Lower lobe of right lung (tissue), 2 donors: ENCODE measurements at regions not wholly inside any gene's neighbourhood (a gene's known extent, or its start where the extent isn't known, plus 50 kb on each side); places are given as distances from the start of the nearest gene placed in this dataset.
"Not testable (repeated sequence)": the region's sequence is repeated elsewhere in the genome, so short reads cannot be mapped to it uniquely, and the experiment has no call there.

Experiments used
- ATAC-seq, 2 donors: fragments of 200-7000 bp; cut with Tn5 transposase; one replicate each; pipeline ENCODE4 v1.9.1; 2020 to 2022; ENCODE audit warnings: mild to moderate bottlenecking in 2 of 2, moderate library complexity in 2 of 2
- DNase-seq: peaks from one replicate; pipeline ENCODE4 v3.0.0-alpha.2; 2020
- H3K27ac ChIP-seq: fragments of 200-600 bp; one replicate; pipeline ENCODE4 v1.8.0; 2022
- H3K27me3 ChIP-seq: fragments of 200-600 bp; one replicate; pipeline ENCODE4 v1.8.0; 2022; ENCODE audit warnings: low read depth
- H3K36me3 ChIP-seq: fragments of 200-600 bp; one replicate; pipeline ENCODE4 v1.8.0; 2022; ENCODE audit warnings: mild to moderate bottlenecking
- H3K4me1 ChIP-seq: fragments of 200-600 bp; one replicate; pipeline ENCODE4 v1.8.0; 2022
- H3K4me3 ChIP-seq: fragments of 200-600 bp; one replicate; pipeline ENCODE4 v1.8.0; 2022; ENCODE audit warnings: mild to moderate bottlenecking
- H3K9me3 ChIP-seq: fragments of 200-600 bp; one replicate; pipeline ENCODE4 v1.8.0; 2022
- intact Hi-C: fragments of 100-400 bp; cut with DNase I; formaldehyde crosslinking; loops from one replicate; pipeline ENCODE4 v1.11.0; 2022
- TF ChIP-seq, protein P1 (sequence below): fragments of 200-600 bp; IDR thresholded peaks from one replicate; pipeline ENCODE4 v1.8.0; 2022; ENCODE audit warnings: antibody characterized with exemption, mild to moderate bottlenecking
- donor health status: DM: no; HTN: yes; CAD: no; lungs with severe emphysema.

GRCh38 chrX:10676235-10676957 lies 56.0 kb upstream of the MID1 start:
- Histone ChIP-seq H3K36me3 (no peaks in the 10 kb centered on the region), H3K9me3 (no peaks in the 10 kb centered on the region), H3K4me1 (no peaks in the 10 kb centered on the region), H3K4me3 (no peak overlapping the region), H3K27me3 (no peaks in the 10 kb centered on the region), H3K27ac (no peak overlapping the region)
- DNase-seq (no peak), ATAC-seq (no peak)
- TF ChIP-seq, protein P1, sequence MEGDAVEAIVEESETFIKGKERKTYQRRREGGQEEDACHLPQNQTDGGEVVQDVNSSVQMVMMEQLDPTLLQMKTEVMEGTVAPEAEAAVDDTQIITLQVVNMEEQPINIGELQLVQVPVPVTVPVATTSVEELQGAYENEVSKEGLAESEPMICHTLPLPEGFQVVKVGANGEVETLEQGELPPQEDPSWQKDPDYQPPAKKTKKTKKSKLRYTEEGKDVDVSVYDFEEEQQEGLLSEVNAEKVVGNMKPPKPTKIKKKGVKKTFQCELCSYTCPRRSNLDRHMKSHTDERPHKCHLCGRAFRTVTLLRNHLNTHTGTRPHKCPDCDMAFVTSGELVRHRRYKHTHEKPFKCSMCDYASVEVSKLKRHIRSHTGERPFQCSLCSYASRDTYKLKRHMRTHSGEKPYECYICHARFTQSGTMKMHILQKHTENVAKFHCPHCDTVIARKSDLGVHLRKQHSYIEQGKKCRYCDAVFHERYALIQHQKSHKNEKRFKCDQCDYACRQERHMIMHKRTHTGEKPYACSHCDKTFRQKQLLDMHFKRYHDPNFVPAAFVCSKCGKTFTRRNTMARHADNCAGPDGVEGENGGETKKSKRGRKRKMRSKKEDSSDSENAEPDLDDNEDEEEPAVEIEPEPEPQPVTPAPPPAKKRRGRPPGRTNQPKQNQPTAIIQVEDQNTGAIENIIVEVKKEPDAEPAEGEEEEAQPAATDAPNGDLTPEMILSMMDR: no peak
- intact Hi-C loops: no loop called here

GRCh38 chrX:10677490-10677889 lies 57.1 kb upstream of the MID1 start:
- no peak overlapping the region for H3K4me3 ChIP-seq
- TF ChIP-seq, protein P1: no peak
- no peaks in the 10 kb centered on the region for H3K4me1 ChIP-seq
- no peaks in the 10 kb centered on the region for H3K9me3 ChIP-seq
- no peak overlapping the region for H3K27ac ChIP-seq
- H3K36me3 ChIP-seq: no peaks in the 10 kb centered on the region
- no peak for ATAC-seq
- no peak for DNase-seq
- H3K27me3 ChIP-seq: no peaks in the 10 kb centered on the region
- intact Hi-C loops: no loop called here

- no peak overlapping the region for H3K27ac ChIP-seq
- TF ChIP-seq, protein P1: no peak
- no peak for ATAC-seq
- no peaks in the 10 kb centered on the region for H3K36me3 ChIP-seq
- H3K9me3 ChIP-seq: no peaks in the 10 kb centered on the region
- intact Hi-C loops: no loop called here
- DNase-seq: no peak
- H3K27me3 ChIP-seq: no peaks in the 10 kb centered on the region
- H3K4me3 ChIP-seq: no peak overlapping the region
- no peaks in the 10 kb centered on the region for H3K4me1 ChIP-seq
Observed at GRCh38 chrX:10679387-10679786, 59.0 kb upstream of the MID1 start.

DNA sequence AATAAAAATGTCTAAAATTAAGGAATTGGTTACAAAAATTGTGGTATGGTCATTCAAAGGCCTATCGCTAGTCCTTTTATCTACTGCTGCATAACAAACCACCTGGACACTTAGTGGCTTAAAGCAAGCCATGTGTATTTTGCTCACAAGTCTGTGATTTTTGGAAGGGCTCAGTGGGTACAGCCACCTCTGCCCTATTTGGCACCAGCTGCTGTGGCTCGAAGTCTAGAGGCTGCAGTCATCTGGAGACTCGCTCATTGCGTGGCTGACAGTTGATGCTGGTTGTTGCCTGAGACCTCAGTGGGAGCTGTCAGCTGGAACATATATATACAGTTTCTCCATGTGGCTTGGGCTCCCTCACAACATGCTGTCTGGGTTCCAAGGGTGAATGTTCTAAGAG lies 60.8 kb upstream of the MID1 start:
- ATAC-seq (no peak), DNase-seq (no peak)
- no peaks in the 10 kb centered on the region for H3K4me1 ChIP-seq
- intact Hi-C loops: no loop called here
- H3K4me3 ChIP-seq: no peak overlapping the region
- H3K27me3 ChIP-seq: no peaks in the 10 kb centered on the region
- H3K27ac ChIP-seq: no peak overlapping the region
- H3K9me3 ChIP-seq: no peaks in the 10 kb centered on the region
- no peaks in the 10 kb centered on the region for H3K36me3 ChIP-seq
- TF ChIP-seq, protein P1: no peak

- DNase-seq, H3K9me3 ChIP-seq, H3K27ac ChIP-seq, ATAC-seq, H3K27me3 ChIP-seq, H3K4me3 ChIP-seq, intact Hi-C loops, H3K4me1 ChIP-seq, H3K36me3 ChIP-seq: not testable (repeated sequence)
Observed at GRCh38 chrX:10683631-10684030, 63.2 kb upstream of the MID1 start.

DNA sequence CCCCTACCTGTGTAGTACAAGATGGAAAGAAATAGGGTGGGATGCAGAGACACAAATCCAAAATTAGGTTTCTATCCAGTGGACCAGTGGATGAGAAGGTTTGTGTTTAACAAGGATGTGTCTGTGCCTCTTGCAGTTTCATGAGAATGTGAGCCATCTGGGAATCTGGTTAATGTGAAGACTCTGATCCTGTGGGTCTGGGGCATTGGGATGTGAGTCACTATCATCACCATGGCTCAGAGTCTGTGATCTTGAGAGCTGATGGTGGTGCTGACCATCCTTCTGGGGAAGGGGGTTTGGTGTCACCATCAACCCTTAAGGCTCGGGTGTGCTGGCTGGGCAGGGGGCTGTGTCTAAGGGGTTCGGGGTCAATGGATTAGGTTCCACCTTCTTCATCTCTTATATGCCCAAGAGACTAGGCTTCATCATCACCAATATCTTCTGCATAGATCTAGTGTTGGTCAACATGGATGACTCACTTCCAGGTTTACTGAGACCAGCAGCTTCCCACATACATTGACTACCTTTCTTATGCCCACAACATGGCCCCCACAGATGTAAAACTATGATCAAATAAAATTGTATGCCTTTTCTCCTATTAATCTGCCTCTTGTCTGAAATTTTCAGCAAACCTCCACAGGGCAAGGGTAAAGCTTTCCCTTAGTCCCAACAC lies 65.7 kb upstream of the MID1 start:
- no peaks in the 10 kb centered on the region for H3K36me3 ChIP-seq
- H3K4me1 ChIP-seq: no peaks in the 10 kb centered on the region
- H3K4me3 ChIP-seq: no peak overlapping the region
- intact Hi-C loops: no loop called here
- H3K9me3 ChIP-seq: no peaks in the 10 kb centered on the region
- ATAC-seq: no peak
- H3K27ac ChIP-seq: no peak overlapping the region
- no peaks in the 10 kb centered on the region for H3K27me3 ChIP-seq
- TF ChIP-seq, protein P1: no peak
- no peak for DNase-seq

DNA sequence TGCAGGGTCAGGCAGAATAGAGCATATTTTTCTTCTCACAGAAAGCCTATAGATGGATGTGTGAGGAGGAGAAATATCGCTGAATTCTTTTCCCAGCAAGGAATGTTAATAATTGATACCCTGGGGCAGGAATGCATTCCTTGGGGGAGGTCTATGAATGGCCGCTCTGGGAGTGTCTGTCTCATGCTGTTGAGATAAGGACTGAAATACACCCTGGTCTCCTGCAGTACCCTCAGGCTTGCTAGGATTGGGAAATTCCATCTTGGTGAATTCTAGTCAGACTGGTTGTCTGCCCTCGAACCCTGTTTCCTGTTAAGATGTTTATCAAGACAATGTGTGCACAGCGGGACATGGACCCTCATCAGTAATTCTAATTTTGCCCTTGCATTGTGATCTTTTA lies 71.4 kb upstream of the MID1 start:
- H3K27me3 ChIP-seq, intact Hi-C loops, H3K4me1 ChIP-seq, H3K4me3 ChIP-seq, ATAC-seq, H3K27ac ChIP-seq, H3K9me3 ChIP-seq, DNase-seq, H3K36me3 ChIP-seq: not testable (repeated sequence)
